ENCODE measurements at regions not wholly inside any gene's neighbourhood (a gene's known extent, or its start where the extent isn't known, plus 50 kb on each side); places are given as distances from the start of the nearest gene placed in this dataset.

DNA sequence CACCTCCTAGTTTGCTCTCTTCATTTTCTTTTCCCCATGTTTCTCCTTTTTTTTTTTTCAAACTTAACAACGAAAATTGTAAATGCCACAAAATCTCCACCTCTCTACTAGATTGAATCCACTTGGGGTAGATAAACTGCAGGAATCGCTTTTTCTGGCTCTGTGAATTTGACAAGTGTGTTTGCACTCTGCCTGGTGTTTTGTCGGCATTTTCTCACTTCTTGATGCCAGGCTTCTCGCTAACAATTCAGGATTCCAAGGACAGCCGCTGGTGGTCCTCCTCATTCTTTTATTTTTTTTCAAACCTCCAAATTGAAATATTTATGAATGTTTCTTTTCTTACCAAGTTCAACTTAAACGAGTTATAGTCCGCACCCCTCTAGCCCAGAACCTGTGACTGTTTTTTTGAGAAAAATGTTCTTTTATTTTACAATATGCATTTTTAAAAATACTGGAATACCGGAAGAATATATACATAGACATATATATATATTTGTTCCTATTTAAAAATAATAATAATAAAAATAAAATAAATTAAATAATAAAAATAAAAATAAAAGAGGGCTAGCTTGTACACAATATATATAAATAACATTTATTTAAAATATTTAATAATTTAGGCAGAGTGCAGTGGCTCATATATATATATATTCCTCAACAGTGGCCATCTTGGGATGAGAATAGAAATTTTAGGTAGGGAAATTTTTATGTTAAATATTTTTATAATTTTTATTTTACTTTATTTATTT is 538.8 kb downstream of the TYW1 start:
- TF ChIP-seq EZH2phosphoT487 (IDR thresholded peaks at IDR 0.05; ENCODE audit: borderline replicate concordance, low read length) (no peak), EZH2 (IDR thresholded peaks at IDR 0.05; ENCODE audit: low read length, unreplicated experiment) (no peak)
